B cell (primary cell): ENCODE measurements at regions not wholly inside any gene's neighbourhood (a gene's known extent, or its start where the extent isn't known, plus 50 kb on each side); places are given as distances from the start of the nearest gene placed in this dataset.
"Not testable (repeated sequence)": the region's sequence is repeated elsewhere in the genome, so short reads cannot be mapped to it uniquely, and the experiment has no call there.

Experiments used
- ATAC-seq: fragments of 200-7000 bp; cut with Tn5 transposase; one replicate; pipeline ENCODE4 v1.10.0; 2021; ENCODE audit warnings: low read depth, mild to moderate bottlenecking, moderate number of reproducible peaks, moderate library complexity
- CTCF ChIA-PET: fragments of 350-600 bp; sonication (Branson Sonifier 250); formaldehyde crosslinking; loops from one replicate; lab custom pipeline; 2021; ENCODE audit warnings: antibody characterized with exemption, inconsistent platforms; lab: Charles Lee
- POLR2A ChIA-PET: fragments of 350-600 bp; sonication (Branson Sonifier 250); formaldehyde crosslinking; loops from one replicate; lab custom pipeline; 2021; ENCODE audit warnings: antibody characterized with exemption; lab: Charles Lee
- DNase-seq: peaks from one replicate; pipeline ENCODE4 v3.0.0; 2013
- H2AFZ ChIP-seq: 2 replicates; pipeline ENCODE4 v1.6.1; 2012; ENCODE audit warnings: mild to moderate bottlenecking, low read depth, low read length; ENCODE audit not compliant: insufficient read depth, poor library complexity, severe bottlenecking
- H3K27ac ChIP-seq, 2 donors: 1 replicate in 1 of 2; 2 replicates in 1 of 2; pipeline ENCODE4 v1.5.1; 2012 to 2013; ENCODE audit warnings: low read length in 2 of 2, mild to moderate bottlenecking in 2 of 2, moderate library complexity in 1 of 2
- H3K27me3 ChIP-seq, 4 experiments: fragments of 200-600 bp in 1 of 4; sonication (generic) in 1 of 4; replicated peaks in 1 of 4; 1 replicate in 2 of 4; 2 replicates in 2 of 4; pipeline versions ENCODE4 v1.6.1 to v1.7.0; 2013 to 2016; ENCODE audit warnings: low read length in 3 of 4, mild to moderate bottlenecking in 2 of 4, mixed read lengths in 1 of 4, moderate library complexity in 1 of 4; ENCODE audit not compliant: insufficient read depth in 4 of 4, control insufficient read depth in 3 of 4; ENCODE audit errors: control extremely low read depth in 1 of 4
- H3K36me3 ChIP-seq, 2 experiments: replicated peaks in 1 of 2; 1 replicate in 1 of 2; 2 replicates in 1 of 2; pipeline versions ENCODE4 v1.6.1 to v1.7.1; 2013; ENCODE audit warnings: low read length in 1 of 2; ENCODE audit not compliant: insufficient read depth in 2 of 2, control insufficient read depth in 1 of 2; ENCODE audit errors: control extremely low read depth in 1 of 2, extremely low read depth in 1 of 2
- H3K4me1 ChIP-seq, 2 donors: fragments of 200-600 bp in 1 of 2; sonication (generic) in 1 of 2; 1 replicate in 1 of 2; 2 replicates in 1 of 2; pipeline versions ENCODE4 v1.5.1 to v1.6.1; 2013 to 2017; ENCODE audit warnings: low read length in 2 of 2; ENCODE audit not compliant: control insufficient read depth in 2 of 2, insufficient read depth in 2 of 2
- H3K4me2 ChIP-seq: replicated peaks from 2 replicates; pipeline ENCODE3; 2012; ENCODE audit warnings: mild to moderate bottlenecking, low read depth, low read length; ENCODE audit not compliant: poor library complexity, severe bottlenecking
- H3K4me3 ChIP-seq, 5 experiments: fragments of 200-600 bp in 1 of 5; sonication (generic) in 1 of 5; 1 replicate in 3 of 5; 2 replicates in 2 of 5; pipeline versions ENCODE4 v1.5.1 to v1.7.0; 2011 to 2016; ENCODE audit warnings: low read length in 4 of 5, mild to moderate bottlenecking in 4 of 5, low read depth in 2 of 5, control low read depth in 1 of 5, moderate library complexity in 1 of 5; ENCODE audit not compliant: insufficient read depth in 1 of 5; ENCODE audit errors: control extremely low read depth in 1 of 5, extremely low read depth in 1 of 5
- H3K79me2 ChIP-seq: fragments of 200-600 bp; sonication (generic); one replicate; pipeline ENCODE4 v1.6.0; 2016; ENCODE audit warnings: low read length; ENCODE audit not compliant: control insufficient read depth, insufficient read depth
- H3K9ac ChIP-seq: fragments of 200-600 bp; sonication (generic); 2 replicates; pipeline ENCODE4 v1.6.1; 2017; ENCODE audit warnings: mild to moderate bottlenecking, low read length, moderate library complexity
- H3K9me3 ChIP-seq, 3 donors: one replicate each; pipeline versions ENCODE4 v1.6.1 to v1.7.1; 2013; ENCODE audit warnings: low read length in 2 of 3; ENCODE audit not compliant: control insufficient read depth in 2 of 3, insufficient read depth in 1 of 3; ENCODE audit errors: control extremely low read depth in 1 of 3
- H4K20me1 ChIP-seq: 2 replicates; pipeline ENCODE4 v1.6.0; 2012; ENCODE audit warnings: mild to moderate bottlenecking, low read length; ENCODE audit not compliant: insufficient read depth, control insufficient read depth, poor library complexity, severe bottlenecking
- H3K27ac Mint-ChIP-seq: one replicate; pipeline ENCODE4 v1.8.0; 2021; ENCODE audit warnings: mixed read lengths
- H3K27me3 Mint-ChIP-seq: one replicate; pipeline ENCODE4 v1.8.0; 2021; ENCODE audit warnings: mixed read lengths
- H3K4me1 Mint-ChIP-seq: one replicate; pipeline ENCODE4 v1.8.0; 2021; ENCODE audit warnings: mixed read lengths
- H3K4me3 Mint-ChIP-seq: one replicate; pipeline ENCODE4 v1.8.0; 2021; ENCODE audit warnings: mixed read lengths
- H3K9me3 Mint-ChIP-seq: one replicate; pipeline ENCODE4 v1.8.0; 2022; ENCODE audit warnings: mixed read lengths; ENCODE audit not compliant: insufficient read depth
- CTCF ChIP-seq: fragments of 200-600 bp; IDR thresholded peaks from one replicate; pipeline ENCODE4 v1.8.0; 2022; ENCODE audit warnings: antibody characterized with exemption, mild to moderate bottlenecking
- EZH2 ChIP-seq: IDR thresholded peaks from 2 replicates; pipeline ENCODE4 v1.6.1; 2012; ENCODE audit warnings: borderline replicate concordance, low read depth, mild to moderate bottlenecking, moderate library complexity, low read length; ENCODE audit not compliant: insufficient read depth, poor library complexity, severe bottlenecking
- WGBS: methylation state at CpG from one replicate; pipeline ENCODE4 v1.1.5; 2013; ENCODE audit warnings: missing lambda C conversion rate; ENCODE audit not compliant: insufficient coverage; 5-methylcytosine and 5-hydroxymethylcytosine counted together
- intact Hi-C: fragments of 100-400 bp; cut with micrococcal nuclease; formaldehyde crosslinking; loops from one replicate; pipeline ENCODE4 v1.10.0; 2022

GRCh38 chr11:81190546-81190945 is 1543.1 kb downstream of the FAM181B start:
- no peak overlapping the region for H3K27ac Mint-ChIP-seq
- TF ChIP-seq CTCF = no peak
- TF ChIP-seq EZH2 = no peak
- intact Hi-C loops = no loop called here
- Histone ChIP-seq H4K20me1 (no peaks in the 10 kb centered on the region), H3K36me3 (no peaks in the 10 kb centered on the region), H3K9ac (no peak overlapping the region), H3K4me3 (no peak overlapping the region), H3K79me2 (no peaks in the 10 kb centered on the region), H2AFZ (no peak overlapping the region), H3K4me2 (no peak overlapping the region), H3K9me3 (peaks cover 0 to 3% (median 0%) of the 10 kb centered on the region in 3 donors), H3K27ac (no peak overlapping the region), H3K4me1 (no peaks in the 10 kb centered on the region), H3K27me3 (no peaks in the 10 kb centered on the region)
- DNase-seq (no peak), ATAC-seq (no peak)
- no peak overlapping the region for H3K4me3 Mint-ChIP-seq
- H3K9me3 Mint-ChIP-seq = peaks cover 4% of the 10 kb centered on the region
- ChIA-PET CTCF (no interaction called here), POLR2A (no interaction called here)
- H3K4me1 Mint-ChIP-seq = no peaks in the 10 kb centered on the region
- H3K27me3 Mint-ChIP-seq = no peaks in the 10 kb centered on the region

DNA sequence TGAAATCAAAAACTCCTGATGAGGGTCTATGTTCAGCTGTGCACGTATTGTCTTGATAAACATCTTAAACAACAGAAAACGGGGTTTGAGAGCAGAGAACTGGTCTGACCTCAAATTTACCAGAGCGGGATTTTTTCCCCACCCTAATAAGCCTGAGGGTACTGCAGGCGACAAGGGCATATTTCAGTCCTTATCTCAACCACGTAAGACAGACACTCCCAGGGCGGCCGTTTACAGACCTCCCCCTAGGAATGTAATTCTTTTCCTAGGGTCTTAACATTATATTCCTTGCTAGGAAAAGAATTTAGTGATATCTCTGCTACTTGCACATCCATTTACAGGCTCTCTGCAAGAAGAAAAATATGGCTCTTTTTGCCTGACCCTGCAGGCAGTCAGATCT is 1546.6 kb downstream of the FAM181B start:
- 83% methylated on average over 4 of the region's 7 CpGs for WGBS
- H3K4me3 Mint-ChIP-seq, ATAC-seq, H3K36me3 ChIP-seq, H3K27ac ChIP-seq, H3K9me3 Mint-ChIP-seq, H2AFZ ChIP-seq, H3K79me2 ChIP-seq, H3K4me1 ChIP-seq, CTCF ChIA-PET, H3K9me3 ChIP-seq, H3K27me3 Mint-ChIP-seq, H3K9ac ChIP-seq, H3K4me2 ChIP-seq, H3K27ac Mint-ChIP-seq, H3K4me3 ChIP-seq, intact Hi-C loops, DNase-seq, POLR2A ChIA-PET, H4K20me1 ChIP-seq, H3K4me1 Mint-ChIP-seq, H3K27me3 ChIP-seq: not testable (repeated sequence)
